HAP-1 (cell line): ENCODE measurements at regions not wholly inside any gene's neighbourhood (a gene's known extent, or its start where the extent isn't known, plus 50 kb on each side); places are given as distances from the start of the nearest gene placed in this dataset.

Experiments used
- DNase-seq, 2 experiments: peaks; one replicate each; pipeline ENCODE4 v3.0.0-alpha.2; 2016 to 2020; ENCODE audit warnings: low spot score in 2 of 2
- H3K27me3 ChIP-seq: fragments of 250-450 bp; sonication (Bioruptor Pico); 2 replicates; pipeline ENCODE4 v1.5.1; 2020; ENCODE audit warnings: low read depth, mild to moderate bottlenecking, moderate library complexity
- H3K36me3 ChIP-seq: fragments of 250-450 bp; sonication (Bioruptor Pico); replicated peaks from 2 replicates; pipeline ENCODE4 v1.5.1; 2020; ENCODE audit warnings: mild to moderate bottlenecking
- H3K4me1 ChIP-seq: fragments of 250-450 bp; sonication (Bioruptor Pico); 2 replicates; pipeline ENCODE4 v1.5.1; 2020; ENCODE audit warnings: mild to moderate bottlenecking
- H3K4me3 ChIP-seq: fragments of 250-450 bp; sonication (Bioruptor Pico); 2 replicates; pipeline ENCODE4 v1.5.1; 2020; ENCODE audit warnings: mild to moderate bottlenecking, moderate library complexity
- H3K9me3 ChIP-seq: fragments of 250-450 bp; sonication (Bioruptor Pico); 2 replicates; pipeline ENCODE4 v1.5.1; 2020; ENCODE audit warnings: mild to moderate bottlenecking, moderate library complexity
- in situ Hi-C: fragments of 300-500 bp; cut with MboI; formaldehyde crosslinking; loops from 3 replicates; pipeline ENCODE4 v1.14.3; 2020; ENCODE audit warnings: low sequenced_read_pairs, inconsistent platforms, mixed read lengths

GRCh38 chr15:68482246-68482645 lies 50.3 kb upstream of the ITGA11 start:
- no peaks in the 10 kb centered on the region for H3K4me1 ChIP-seq
- in situ Hi-C loops = no loop called here
- H3K27me3 ChIP-seq = peaks cover 28% of the 10 kb centered on the region
- H3K4me3 ChIP-seq = no peak overlapping the region
- H3K9me3 ChIP-seq = no peaks in the 10 kb centered on the region
- no peaks in the 10 kb centered on the region for H3K36me3 ChIP-seq
- DNase-seq = no peak

- Histone ChIP-seq H3K27me3 (peaks cover 28% of the 10 kb centered on the region), H3K9me3 (no peaks in the 10 kb centered on the region), H3K36me3 (no peaks in the 10 kb centered on the region), H3K4me1 (no peaks in the 10 kb centered on the region), H3K4me3 (no peak overlapping the region)
- DNase-seq = peak in 1 of 2 experiments; percentile 4
- in situ Hi-C loops = no loop called here
Measured at GRCh38 chr15:68483165-68483564, 51.2 kb upstream of the ITGA11 start.

- Histone ChIP-seq H3K27me3 (peaks cover 33% of the 10 kb centered on the region), H3K4me3 (no peak overlapping the region), H3K9me3 (no peaks in the 10 kb centered on the region), H3K4me1 (no peaks in the 10 kb centered on the region), H3K36me3 (no peaks in the 10 kb centered on the region)
- in situ Hi-C loops = no loop called here
- DNase-seq = no peak
Measured at GRCh38 chr15:68484220-68484619, 52.3 kb upstream of the ITGA11 start.

- DNase-seq = no peak
- in situ Hi-C loops = no loop called here
Measured at GRCh38 chr15:68484696-68485400, 52.9 kb upstream of the ITGA11 start.

GRCh38 chr15:68485721-68486360 lies 53.9 kb upstream of the ITGA11 start:
- Histone ChIP-seq H3K4me3 (no peak overlapping the region), H3K9me3 (no peaks in the 10 kb centered on the region), H3K4me1 (no peaks in the 10 kb centered on the region), H3K36me3 (no peaks in the 10 kb centered on the region), H3K27me3 (peaks cover 40% of the 10 kb centered on the region)
- DNase-seq = no peak
- in situ Hi-C loops = no loop called here

More at GRCh38 chr15:68484696-68485400, 52.9 kb upstream of the ITGA11 start:
- Histone ChIP-seq H3K4me3 (no peak overlapping the region), H3K9me3 (no peaks in the 10 kb centered on the region), H3K4me1 (no peaks in the 10 kb centered on the region), H3K27me3 (peaks cover 38% of the 10 kb centered on the region), H3K36me3 (no peaks in the 10 kb centered on the region)

GRCh38 chr15:68487087-68487843 lies 55.3 kb upstream of the ITGA11 start:
- no peaks in the 10 kb centered on the region for H3K9me3 ChIP-seq
- in situ Hi-C loops = no loop called here
- no peak for DNase-seq
- no peak overlapping the region for H3K4me3 ChIP-seq
- H3K36me3 ChIP-seq = no peaks in the 10 kb centered on the region
- peaks cover 37% of the 10 kb centered on the region for H3K27me3 ChIP-seq
- H3K4me1 ChIP-seq = no peaks in the 10 kb centered on the region

GRCh38 chr15:68488290-68488689 lies 56.3 kb upstream of the ITGA11 start:
- H3K9me3 ChIP-seq = no peaks in the 10 kb centered on the region
- no peaks in the 10 kb centered on the region for H3K36me3 ChIP-seq
- DNase-seq = no peak
- no peak overlapping the region for H3K4me3 ChIP-seq
- H3K27me3 ChIP-seq = peaks cover 34% of the 10 kb centered on the region
- in situ Hi-C loops = no loop called here
- H3K4me1 ChIP-seq = no peaks in the 10 kb centered on the region

GRCh38 chr15:68488966-68489365 lies 57.0 kb upstream of the ITGA11 start:
- in situ Hi-C loops = no loop called here

GRCh38 chr15:68489421-68489820 lies 57.5 kb upstream of the ITGA11 start:
- DNase-seq = peak in 1 of 2 experiments; percentile 2
- Histone ChIP-seq H3K36me3 (no peaks in the 10 kb centered on the region), H3K9me3 (no peaks in the 10 kb centered on the region), H3K4me1 (no peaks in the 10 kb centered on the region), H3K27me3 (peaks cover 38% of the 10 kb centered on the region), H3K4me3 (no peak overlapping the region)
- in situ Hi-C loops = no loop called here

More at GRCh38 chr15:68488966-68489365, 57.0 kb upstream of the ITGA11 start:
- H3K36me3 ChIP-seq = no peaks in the 10 kb centered on the region
- H3K27me3 ChIP-seq = peaks cover 39% of the 10 kb centered on the region
- DNase-seq = no peak
- H3K4me1 ChIP-seq = no peaks in the 10 kb centered on the region
- no peak overlapping the region for H3K4me3 ChIP-seq
- no peaks in the 10 kb centered on the region for H3K9me3 ChIP-seq

GRCh38 chr15:68491415-68492106 lies 59.6 kb upstream of the ITGA11 start:
- no peaks in the 10 kb centered on the region for H3K36me3 ChIP-seq
- peaks cover 36% of the 10 kb centered on the region for H3K27me3 ChIP-seq
- no peak overlapping the region for H3K4me3 ChIP-seq
- H3K4me1 ChIP-seq = no peaks in the 10 kb centered on the region
- in situ Hi-C loops = no loop called here
- peak in 1 of 2 experiments; percentile 7 for DNase-seq
- H3K9me3 ChIP-seq = no peaks in the 10 kb centered on the region

- peaks cover 36% of the 10 kb centered on the region for H3K27me3 ChIP-seq
- DNase-seq = peak in 1 of 2 experiments; percentile 5
- no peaks in the 10 kb centered on the region for H3K36me3 ChIP-seq
- in situ Hi-C loops = no loop called here
- no peak overlapping the region for H3K4me3 ChIP-seq
- H3K4me1 ChIP-seq = no peaks in the 10 kb centered on the region
- H3K9me3 ChIP-seq = no peaks in the 10 kb centered on the region
Measured at GRCh38 chr15:68492855-68493254, 60.9 kb upstream of the ITGA11 start.

GRCh38 chr15:68493629-68494028 lies 61.7 kb upstream of the ITGA11 start:
- Histone ChIP-seq H3K36me3 (no peaks in the 10 kb centered on the region), H3K4me1 (no peaks in the 10 kb centered on the region), H3K4me3 (no peak overlapping the region), H3K9me3 (no peaks in the 10 kb centered on the region), H3K27me3 (peaks cover 36% of the 10 kb centered on the region)
- DNase-seq = no peak
- in situ Hi-C loops = no loop called here

- no peak for DNase-seq
- no peaks in the 10 kb centered on the region for H3K9me3 ChIP-seq
- H3K4me3 ChIP-seq = no peak overlapping the region
- no peaks in the 10 kb centered on the region for H3K36me3 ChIP-seq
- no peaks in the 10 kb centered on the region for H3K4me1 ChIP-seq
- in situ Hi-C loops = no loop called here
- peaks cover 27% of the 10 kb centered on the region for H3K27me3 ChIP-seq
Measured at GRCh38 chr15:68494573-68495110, 62.7 kb upstream of the ITGA11 start.
